Stomach smooth muscle (tissue), 2 donors: ENCODE measurements at regions not wholly inside any gene's neighbourhood (a gene's known extent, or its start where the extent isn't known, plus 50 kb on each side); places are given as distances from the start of the nearest gene placed in this dataset.
"Not testable (repeated sequence)": the region's sequence is repeated elsewhere in the genome, so short reads cannot be mapped to it uniquely, and the experiment has no call there.

Experiments used
- H3K27ac ChIP-seq: one replicate; pipeline ENCODE4 v1.7.0; 2013; ENCODE audit warnings: mild to moderate bottlenecking, low read length, inconsistent platforms
- H3K27me3 ChIP-seq, 2 donors: one replicate each; pipeline ENCODE4 v1.7.0; 2013; ENCODE audit warnings: low read length in 2 of 2; ENCODE audit not compliant: insufficient read depth in 2 of 2, control insufficient read depth in 1 of 2
- H3K36me3 ChIP-seq, 2 donors: one replicate each; pipeline ENCODE4 v1.7.0; 2013; ENCODE audit warnings: low read length in 2 of 2; ENCODE audit not compliant: control insufficient read depth in 2 of 2, insufficient read depth in 2 of 2
- H3K4me1 ChIP-seq: one replicate; pipeline ENCODE4 v1.7.0; 2013; ENCODE audit warnings: low read length; ENCODE audit not compliant: control insufficient read depth, insufficient read depth
- H3K4me3 ChIP-seq, 2 donors: one replicate each; pipeline ENCODE4 v1.7.0; 2013; ENCODE audit warnings: low read length in 2 of 2
- H3K9ac ChIP-seq, 2 donors: one replicate each; pipeline ENCODE4 v1.7.0; 2013; ENCODE audit warnings: low read length in 2 of 2, mild to moderate bottlenecking in 1 of 2
- H3K9me3 ChIP-seq, 2 donors: one replicate each; pipeline ENCODE4 v1.7.0; 2013; ENCODE audit warnings: low read length in 2 of 2; ENCODE audit not compliant: control insufficient read depth in 2 of 2
- donor health status: healthy.
- donor health status: Pancreatic carcinoma.

DNA sequence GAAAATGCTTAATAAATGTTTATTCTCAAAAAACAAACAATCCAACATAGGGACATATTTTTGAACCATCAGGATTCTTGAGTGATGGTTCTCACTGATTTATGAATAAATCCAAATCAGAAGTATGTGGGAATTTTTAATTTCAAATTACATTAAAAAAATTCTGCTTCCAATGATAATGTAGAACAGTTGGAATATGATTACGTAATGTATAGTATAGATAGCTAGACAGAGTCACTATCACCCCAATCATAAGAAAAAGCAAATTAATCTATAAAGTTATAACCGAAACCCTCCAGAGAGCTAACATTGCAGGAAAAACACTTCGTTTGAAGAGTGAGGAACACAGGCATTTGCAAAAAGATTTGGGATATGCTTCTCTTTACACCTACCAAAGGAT, 1600.6 kb upstream of the B3GALT2 start:
- Histone ChIP-seq H3K4me1 (no peaks in the 10 kb centered on the region), H3K9ac (no peak overlapping the region), H3K27me3 (no peaks in the 10 kb centered on the region), H3K36me3 (no peaks in the 10 kb centered on the region), H3K27ac (no peak overlapping the region), H3K4me3 (no peak overlapping the region), H3K9me3 (no peaks in the 10 kb centered on the region)

DNA sequence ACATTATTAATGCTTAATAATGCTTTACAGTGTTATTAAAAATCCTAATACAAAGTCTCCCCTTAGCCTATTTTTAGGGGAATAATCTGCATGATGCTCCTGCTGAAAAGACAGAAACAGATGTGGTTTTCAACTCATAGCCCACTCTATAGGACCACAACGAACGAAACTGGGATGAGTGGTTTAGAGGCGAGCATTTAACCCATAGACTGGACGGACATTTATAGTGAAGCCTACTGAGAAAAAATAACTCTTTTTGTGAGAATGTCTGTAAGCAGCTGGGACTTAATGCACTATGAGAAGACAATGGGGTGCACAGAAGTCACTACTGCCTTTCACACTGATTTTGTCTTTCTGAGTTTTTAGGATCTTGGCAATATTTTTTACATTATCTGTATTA, 1599.6 kb upstream of the B3GALT2 start:
- H3K9ac ChIP-seq: no peak overlapping the region
- no peaks in the 10 kb centered on the region for H3K36me3 ChIP-seq
- H3K4me1 ChIP-seq: no peaks in the 10 kb centered on the region
- H3K27me3 ChIP-seq: no peaks in the 10 kb centered on the region
- no peak overlapping the region for H3K4me3 ChIP-seq
- H3K27ac ChIP-seq: no peak overlapping the region
- H3K9me3 ChIP-seq: no peaks in the 10 kb centered on the region

DNA sequence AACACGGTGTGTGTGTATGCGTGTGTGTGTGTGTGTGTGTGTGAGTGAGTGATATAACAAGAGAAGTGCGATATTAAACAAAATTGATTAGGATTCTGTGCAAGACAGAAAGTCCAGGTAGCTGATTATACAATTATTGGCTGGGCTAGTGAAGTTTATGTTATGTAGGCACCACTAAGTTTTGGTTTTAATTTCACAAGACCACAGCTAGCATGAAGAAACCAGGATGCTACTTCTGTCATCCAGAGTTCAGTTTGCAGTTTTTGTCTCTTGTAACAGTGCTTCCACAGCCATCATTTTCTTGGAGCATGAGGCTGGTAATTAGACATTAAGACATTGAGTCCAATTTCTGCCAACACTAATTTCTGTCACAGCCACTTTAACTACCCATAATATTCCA, 1590.2 kb upstream of the B3GALT2 start:
- Histone ChIP-seq H3K36me3 (no peaks in the 10 kb centered on the region), H3K9me3 (no peaks in the 10 kb centered on the region), H3K4me3 (no peak overlapping the region), H3K27me3 (no peaks in the 10 kb centered on the region), H3K9ac (no peak overlapping the region), H3K4me1 (no peaks in the 10 kb centered on the region), H3K27ac (no peak overlapping the region)

DNA sequence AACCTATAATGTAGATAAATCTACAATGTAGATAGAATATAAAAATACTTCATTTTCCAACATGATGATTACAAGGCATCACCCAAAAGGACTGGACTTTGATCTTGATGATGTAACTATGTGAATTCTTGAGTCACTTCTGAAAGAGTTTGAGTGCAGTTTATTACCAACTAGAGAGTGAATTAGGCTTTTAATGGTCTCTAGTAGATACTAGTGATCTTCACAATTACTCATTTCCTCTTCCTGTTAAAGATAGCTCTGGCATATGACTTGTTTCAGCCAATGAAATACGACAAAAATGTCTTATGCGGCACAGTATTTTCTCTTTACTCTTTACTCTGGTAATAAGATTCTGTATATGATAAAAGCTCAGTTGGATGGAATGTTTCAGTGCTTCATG, 1588.1 kb upstream of the B3GALT2 start:
- H3K4me3 ChIP-seq: no peak overlapping the region
- no peak overlapping the region for H3K9ac ChIP-seq
- H3K9me3 ChIP-seq: no peaks in the 10 kb centered on the region
- H3K36me3 ChIP-seq: no peaks in the 10 kb centered on the region
- H3K27me3 ChIP-seq: no peaks in the 10 kb centered on the region
- H3K4me1 ChIP-seq: no peaks in the 10 kb centered on the region
- H3K27ac ChIP-seq: no peak overlapping the region

DNA sequence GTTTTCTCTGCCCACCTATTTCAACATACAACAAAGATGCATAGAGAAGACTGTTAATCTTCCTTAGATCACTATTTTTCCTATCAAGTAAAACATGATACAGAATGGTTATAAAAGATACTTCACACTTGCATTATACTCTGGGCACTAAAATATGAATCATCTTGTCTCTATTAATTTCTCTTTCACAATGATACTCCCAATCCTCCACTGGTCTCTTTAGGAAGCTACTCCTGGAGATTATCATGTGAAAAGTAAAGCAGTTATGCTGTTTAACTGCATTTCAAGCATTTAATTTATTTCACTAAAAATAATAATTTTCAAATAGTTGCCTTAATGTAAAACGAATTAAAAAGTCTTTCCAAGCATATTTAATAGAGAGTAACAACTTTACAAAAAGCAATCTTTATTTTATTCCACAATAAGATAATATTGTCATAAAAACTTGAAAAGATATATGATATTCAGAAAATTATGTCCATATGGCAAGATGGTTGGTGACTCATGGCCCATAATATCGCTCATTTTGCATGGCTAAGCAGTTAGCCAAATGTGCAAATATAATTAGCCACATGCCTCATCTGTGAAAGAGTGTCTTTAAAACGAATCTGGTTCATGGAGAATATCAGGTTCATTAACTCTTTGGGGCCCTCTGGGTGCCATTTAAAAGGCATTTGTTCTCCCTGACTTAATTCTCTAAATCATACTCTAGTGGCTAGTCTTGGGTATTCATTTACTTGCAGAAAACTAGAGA, 1569.0 kb upstream of the B3GALT2 start:
- Histone ChIP-seq H3K27me3 (no peaks in the 10 kb centered on the region), H3K27ac (no peak overlapping the region), H3K36me3 (no peaks in the 10 kb centered on the region), H3K4me1 (no peaks in the 10 kb centered on the region), H3K4me3 (no peak overlapping the region), H3K9me3 (no peaks in the 10 kb centered on the region), H3K9ac (no peak overlapping the region)

DNA sequence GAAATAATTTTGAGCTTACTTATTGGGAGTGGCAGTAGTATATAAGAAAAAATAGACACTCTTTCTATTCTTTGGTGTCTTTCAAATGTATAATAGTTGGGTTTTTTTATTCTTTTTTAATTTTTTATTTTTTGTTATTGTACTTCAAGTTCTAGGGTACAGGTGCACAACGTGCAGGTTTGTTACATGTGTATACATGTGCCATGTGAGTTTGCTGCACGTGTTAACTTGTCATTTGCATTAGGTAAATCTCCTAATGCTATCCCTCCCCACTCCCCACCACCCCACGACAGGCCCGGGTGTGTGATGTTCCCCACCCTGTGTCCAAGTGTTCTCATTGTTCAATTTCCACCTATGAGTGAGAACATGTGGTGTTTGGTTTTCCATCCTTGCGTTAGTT, 1552.4 kb upstream of the B3GALT2 start:
- H3K4me3 ChIP-seq, H3K27ac ChIP-seq, H3K4me1 ChIP-seq, H3K36me3 ChIP-seq, H3K9ac ChIP-seq, H3K9me3 ChIP-seq, H3K27me3 ChIP-seq: not testable (repeated sequence)

DNA sequence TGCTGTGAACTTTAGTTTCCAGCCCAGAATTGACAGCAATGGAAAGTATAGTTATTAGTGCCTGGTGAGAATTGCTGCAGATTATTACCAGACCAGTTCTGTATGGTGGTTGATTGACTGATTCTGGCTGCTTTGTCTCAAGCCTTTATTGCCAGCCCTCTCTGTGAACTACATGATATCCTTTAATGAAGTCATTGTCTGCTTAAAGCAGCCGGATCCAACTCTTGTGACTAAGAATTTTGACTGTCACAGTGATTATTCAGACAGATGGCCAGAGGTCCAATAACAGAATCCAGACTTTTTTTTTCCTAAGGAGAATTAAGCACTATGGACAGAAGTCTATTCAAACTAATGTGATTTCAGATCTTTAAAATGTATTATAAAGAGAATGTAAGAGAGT, 1548.6 kb upstream of the B3GALT2 start:
- H3K27ac ChIP-seq: no peak overlapping the region
- H3K4me1 ChIP-seq: no peaks in the 10 kb centered on the region
- H3K27me3 ChIP-seq: no peaks in the 10 kb centered on the region
- H3K9me3 ChIP-seq: no peaks in the 10 kb centered on the region
- no peak overlapping the region for H3K4me3 ChIP-seq
- H3K36me3 ChIP-seq: no peaks in the 10 kb centered on the region
- no peak overlapping the region for H3K9ac ChIP-seq

DNA sequence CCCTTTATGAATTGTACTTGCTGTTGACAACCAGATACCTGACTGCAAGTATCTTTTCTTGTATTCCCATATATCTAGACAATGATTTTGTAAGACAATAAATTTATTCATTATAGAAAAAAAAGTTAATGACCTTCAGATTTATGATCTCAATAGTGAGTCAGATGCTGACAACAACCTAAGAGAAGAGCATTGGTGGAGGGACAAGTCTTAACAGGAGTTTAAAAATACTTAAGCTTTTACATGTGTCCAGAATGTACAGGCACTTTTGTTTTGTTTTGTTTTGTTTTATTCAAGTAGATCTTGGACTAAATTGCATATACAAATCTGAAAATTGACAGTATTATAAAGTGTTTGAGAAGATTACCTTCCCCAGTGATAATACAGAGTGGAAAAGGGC, 1544.6 kb upstream of the B3GALT2 start:
- Histone ChIP-seq H3K9me3 (no peaks in the 10 kb centered on the region), H3K4me3 (no peak overlapping the region), H3K4me1 (no peaks in the 10 kb centered on the region), H3K9ac (no peak overlapping the region), H3K36me3 (no peaks in the 10 kb centered on the region), H3K27me3 (no peaks in the 10 kb centered on the region), H3K27ac (no peak overlapping the region)

DNA sequence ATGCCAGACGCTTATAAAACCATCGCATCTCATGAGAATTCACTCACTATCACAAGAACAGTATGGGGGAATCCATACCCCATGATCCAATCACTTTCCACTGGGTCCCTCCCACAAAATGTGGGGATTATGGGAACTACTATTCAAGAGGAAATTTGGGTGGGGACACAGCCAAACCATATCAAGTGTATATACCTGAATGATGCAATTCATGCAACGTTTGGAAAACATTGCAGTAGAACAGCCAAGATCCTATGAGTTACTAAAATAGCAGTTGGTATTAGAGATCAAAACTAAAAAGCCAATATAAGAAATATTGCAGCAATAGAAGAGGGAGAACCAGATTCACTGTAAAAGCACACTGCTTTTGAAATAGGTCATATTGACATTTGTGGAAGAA, 1543.9 kb upstream of the B3GALT2 start:
- no peak overlapping the region for H3K9ac ChIP-seq
- no peaks in the 10 kb centered on the region for H3K36me3 ChIP-seq
- no peak overlapping the region for H3K4me3 ChIP-seq
- no peaks in the 10 kb centered on the region for H3K27me3 ChIP-seq
- no peaks in the 10 kb centered on the region for H3K4me1 ChIP-seq
- H3K9me3 ChIP-seq: no peaks in the 10 kb centered on the region
- H3K27ac ChIP-seq: no peak overlapping the region

DNA sequence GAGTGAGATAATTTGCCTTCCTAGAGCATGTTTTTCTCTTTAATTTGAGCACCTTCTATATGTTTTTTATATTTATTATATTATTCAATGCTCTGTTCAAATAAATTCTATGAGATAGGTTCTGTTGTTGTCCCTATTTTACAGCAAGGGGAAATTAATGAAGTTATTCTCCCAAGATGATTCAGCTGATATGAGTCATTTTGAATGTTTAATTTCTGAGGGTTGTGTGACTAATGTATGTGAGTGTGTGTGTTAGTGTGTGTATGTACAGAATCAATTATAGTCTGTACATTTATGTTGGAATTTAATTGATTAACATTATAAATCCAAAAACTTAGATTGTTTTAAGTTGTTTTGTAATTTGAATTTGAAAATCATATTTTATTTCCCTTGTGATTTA, 1536.7 kb upstream of the B3GALT2 start:
- Histone ChIP-seq H3K27me3 (no peaks in the 10 kb centered on the region), H3K36me3 (no peaks in the 10 kb centered on the region), H3K9me3 (no peaks in the 10 kb centered on the region), H3K4me3 (no peak overlapping the region), H3K27ac (no peak overlapping the region), H3K9ac (no peak overlapping the region), H3K4me1 (no peaks in the 10 kb centered on the region)

DNA sequence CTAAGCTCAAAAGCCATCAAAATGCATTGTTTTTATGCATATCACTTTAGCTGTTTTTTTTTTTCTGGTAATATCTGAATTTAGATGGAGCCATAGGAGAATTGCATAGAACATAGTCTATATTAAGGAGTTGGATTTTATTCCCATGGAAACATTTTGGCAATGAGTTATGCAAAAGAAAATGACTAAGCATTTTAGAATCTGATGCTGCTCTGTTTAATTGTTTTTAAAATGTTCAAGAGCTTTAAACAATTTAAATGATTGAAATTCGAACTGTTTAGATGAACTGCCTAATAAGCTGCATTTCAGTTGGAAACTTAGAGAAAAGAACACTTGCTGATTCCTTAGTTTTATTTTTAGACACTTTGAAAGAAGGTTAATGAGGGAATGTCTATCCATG, 1531.5 kb upstream of the B3GALT2 start:
- H3K27ac ChIP-seq: no peak overlapping the region
- no peaks in the 10 kb centered on the region for H3K9me3 ChIP-seq
- no peaks in the 10 kb centered on the region for H3K27me3 ChIP-seq
- no peak overlapping the region for H3K4me3 ChIP-seq
- H3K4me1 ChIP-seq: no peaks in the 10 kb centered on the region
- H3K36me3 ChIP-seq: no peaks in the 10 kb centered on the region
- no peak overlapping the region for H3K9ac ChIP-seq
